ENCODE measurements at regions not wholly inside any gene's neighbourhood (a gene's known extent, or its start where the extent isn't known, plus 50 kb on each side); places are given as distances from the start of the nearest gene placed in this dataset.

GRCh38 chrX:17968367-17968766, 107.3 kb upstream of the RAI2 start:
- H3K9me3 ChIP-seq (ENCODE audit: control insufficient read depth, insufficient read depth, low read length): no peaks in the 10 kb centered on the region
- H3K18ac ChIP-seq (ENCODE audit: low read depth, low read length): no peak overlapping the region
- no peaks in the 10 kb centered on the region for H3K36me3 ChIP-seq (ENCODE audit: control insufficient read depth, insufficient read depth, low read length)
- no TSS peak for BruUV-seq (replicated peaks)
- no peaks in the 10 kb centered on the region for H3K79me1 ChIP-seq (ENCODE audit: low read depth in 1 of 2, low read length in 2 of 2)
- H2BK15ac ChIP-seq (ENCODE audit: low read depth, low read length): no peak overlapping the region
- CTCF ChIA-PET: no interaction called here
- H4K91ac ChIP-seq (ENCODE audit: insufficient read depth, low read depth, low read length): no peak overlapping the region
- no peak overlapping the region for H2AK9ac ChIP-seq (replicated peaks; ENCODE audit: low read depth, low read length, poor library complexity)
- no peak overlapping the region for H3K23ac ChIP-seq (ENCODE audit: low read depth, low read length)
- in situ Hi-C loops (cut with MboI; ENCODE audit: low sequenced_read_pairs): no loop called here
- no peak overlapping the region for H2BK20ac ChIP-seq (ENCODE audit: low read depth, low read length)
- H4K5ac ChIP-seq (ENCODE audit: low read depth, low read length): no peak overlapping the region
- intact Hi-C loops (cut with micrococcal nuclease): no loop called here
- no peak overlapping the region for H3K27ac ChIP-seq (ENCODE audit: insufficient read depth, low read length)
- DNase-seq: no peak
- H2BK5ac ChIP-seq (ENCODE audit: low read depth, low read length, poor library complexity, severe bottlenecking): no peak overlapping the region
- no peak overlapping the region for H3K9ac ChIP-seq (ENCODE audit: low read depth, low read length)
- no peak overlapping the region for H3K56ac ChIP-seq (ENCODE audit: extremely low read depth, insufficient read depth, low read length)
- POLR2A ChIA-PET (ENCODE audit: unreplicated experiment): no interaction called here
- no peak overlapping the region for H3K4me2 ChIP-seq (ENCODE audit: low read depth, low read length)
- H3K4me3 ChIP-seq (ENCODE audit: insufficient read depth, low read depth, low read length): no peak overlapping the region
- H3K4ac ChIP-seq (ENCODE audit: low read depth, low read length): no peak overlapping the region
- H2AK5ac ChIP-seq (ENCODE audit: low read depth, low read length): no peak overlapping the region
- no peak for TF ChIP-seq ELK1 (IDR thresholded peaks at IDR 0.05; ENCODE audit: borderline replicate concordance, low read depth, low read length)
- no peak for TF ChIP-seq MXI1 (IDR thresholded peaks at IDR 0.05; ENCODE audit: borderline replicate concordance, low read depth, low read length)
- no peak for TF ChIP-seq FOS (IDR thresholded peaks at IDR 0.05; ENCODE audit: low read depth, low read length)
- TF ChIP-seq USF2 (IDR thresholded peaks at IDR 0.05; ENCODE audit: low read depth, low read length): no peak
- TF ChIP-seq RCOR1 (IDR thresholded peaks at IDR 0.05; ENCODE audit: insufficient replicate concordance, low read length): no peak
- no peak for TF ChIP-seq POLR2A (IDR thresholded peaks at IDR 0.05; ENCODE audit: low read depth, low read length)
- TF ChIP-seq RFX5 (IDR thresholded peaks at IDR 0.05; ENCODE audit: low read depth, low read length): no peak
- TF ChIP-seq CEBPB (IDR thresholded peaks at IDR 0.05; ENCODE audit: low read depth, low read length): no peak
- TF ChIP-seq CHD1 (IDR thresholded peaks at IDR 0.05; ENCODE audit: low read depth, low read length): no peak
- TF ChIP-seq RAD21 (IDR thresholded peaks at IDR 0.05; ENCODE audit: low read length): no peak
- TF ChIP-seq MAZ (IDR thresholded peaks at IDR 0.05; ENCODE audit: borderline replicate concordance, low read depth, low read length): no peak
- TF ChIP-seq NFE2L2 (IDR thresholded peaks at IDR 0.05; ENCODE audit: low read depth, low read length): no peak
- no peak for TF ChIP-seq BHLHE40 (IDR thresholded peaks at IDR 0.05; ENCODE audit: low read depth, low read length)
- TF ChIP-seq CTCF (conservative IDR thresholded peaks at IDR 0.05; ENCODE audit: low read depth, low read length): no peak
- TF ChIP-seq MAFK (IDR thresholded peaks at IDR 0.05; ENCODE audit: low read depth, low read length): no peak
- TF ChIP-seq SMC3 (IDR thresholded peaks at IDR 0.05; ENCODE audit: low read depth, low read length): no peak
- H3K9me1 ChIP-seq (ENCODE audit: insufficient read depth, low read length): no peaks in the 10 kb centered on the region
- no peak overlapping the region for H2AFZ ChIP-seq (replicated peaks; ENCODE audit: low read length, poor library complexity)
- no peak overlapping the region for H2BK120ac ChIP-seq (ENCODE audit: low read depth, low read length)
- ATAC-seq (ENCODE audit: low read depth): no peak
- dilution Hi-C loops (cut with HindIII; ENCODE audit: low sequenced_read_pairs, unreplicated experiment): no loop called here
- H3K4me1 ChIP-seq (ENCODE audit: control insufficient read depth, insufficient read depth, low read length): no peaks in the 10 kb centered on the region
- no peak overlapping the region for H3K14ac ChIP-seq (replicated peaks; ENCODE audit: low read depth, low read length)
- no peaks in the 10 kb centered on the region for H4K20me1 ChIP-seq (ENCODE audit: insufficient read depth, low read length)
- WGBS, 2 experiments (ENCODE audit: extremely low coverage in 2 of 2, insufficient read length in 1 of 2): no CpG with 5 or more reads among the region's 8 CpGs
- H4K8ac ChIP-seq (ENCODE audit: low read depth in 2 of 2, low read length in 2 of 2): no peak overlapping the region
- H3K27me3 ChIP-seq (ENCODE audit: control insufficient read depth, insufficient read depth, low read length): no peaks in the 10 kb centered on the region; the same call in 1 of the 2 replicates

Data from IMR-90 (cell line).